ENCODE measurements at regions not wholly inside any gene's neighbourhood (a gene's known extent, or its start where the extent isn't known, plus 50 kb on each side); places are given as distances from the start of the nearest gene placed in this dataset.

DNA sequence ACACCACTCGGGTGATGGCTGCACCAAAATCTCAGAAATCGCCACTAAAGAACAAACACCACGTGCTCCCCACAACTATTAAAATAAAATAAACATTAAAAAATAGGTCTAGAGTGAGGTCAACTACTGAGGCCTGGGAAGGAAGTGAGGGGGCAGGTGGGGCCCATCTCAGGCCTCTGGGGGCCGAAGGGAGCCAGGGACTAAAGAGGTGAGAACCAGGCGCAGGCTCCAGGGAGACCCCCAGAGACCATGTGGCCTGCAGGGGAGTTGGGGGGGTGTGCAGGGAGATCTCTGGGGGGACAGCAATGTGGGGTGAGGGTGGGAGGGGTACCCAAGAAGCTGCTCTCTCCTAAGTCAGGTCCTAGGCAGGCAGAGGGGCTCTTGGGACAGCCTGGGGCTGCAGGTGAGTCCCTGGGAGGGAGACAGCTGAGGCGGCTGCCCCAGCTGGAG lies 111.3 kb upstream of the SMURF2 start:
- Histone ChIP-seq H3K36me3 (ENCODE audit: insufficient read depth, low read length) (no peaks in the 10 kb centered on the region), H3K79me2 (ENCODE audit: insufficient read depth, low read length) (peaks cover 10% of the 10 kb centered on the region; the same call in 1 of the 2 replicates), H3K9me2 (replicated peaks; ENCODE audit: low read depth, low read length) (no peaks in the 10 kb centered on the region), H3K4me3 (ENCODE audit: low read length, poor library complexity, severe bottlenecking) (no peak overlapping the region), H4K20me1 (ENCODE audit: insufficient read depth, low read length, poor library complexity, severe bottlenecking) (no peaks in the 10 kb centered on the region), H2AFZ (ENCODE audit: low read length) (no peak overlapping the region), H3K9me3 (ENCODE audit: insufficient read depth, low read depth, low read length) (no peaks in the 10 kb centered on the region), H3K4me2 (ENCODE audit: low read depth, low read length, poor library complexity, severe bottlenecking) (no peak overlapping the region), H3K9ac (ENCODE audit: low read depth, low read length, poor library complexity, severe bottlenecking) (no peak overlapping the region), H3F3A (ENCODE audit: low read depth) (no peaks in the 10 kb centered on the region), H3K4me1 (ENCODE audit: insufficient read depth, low read length, poor library complexity, severe bottlenecking) (peaks cover 30% of the 10 kb centered on the region), H3K27me3 (ENCODE audit: insufficient read depth, low read length, poor library complexity, severe bottlenecking) (no peaks in the 10 kb centered on the region)
- TF ChIP-seq EZH2phosphoT487 (IDR thresholded peaks at IDR 0.05; ENCODE audit: borderline replicate concordance) = no peak
- TF ChIP-seq, protein P1, sequence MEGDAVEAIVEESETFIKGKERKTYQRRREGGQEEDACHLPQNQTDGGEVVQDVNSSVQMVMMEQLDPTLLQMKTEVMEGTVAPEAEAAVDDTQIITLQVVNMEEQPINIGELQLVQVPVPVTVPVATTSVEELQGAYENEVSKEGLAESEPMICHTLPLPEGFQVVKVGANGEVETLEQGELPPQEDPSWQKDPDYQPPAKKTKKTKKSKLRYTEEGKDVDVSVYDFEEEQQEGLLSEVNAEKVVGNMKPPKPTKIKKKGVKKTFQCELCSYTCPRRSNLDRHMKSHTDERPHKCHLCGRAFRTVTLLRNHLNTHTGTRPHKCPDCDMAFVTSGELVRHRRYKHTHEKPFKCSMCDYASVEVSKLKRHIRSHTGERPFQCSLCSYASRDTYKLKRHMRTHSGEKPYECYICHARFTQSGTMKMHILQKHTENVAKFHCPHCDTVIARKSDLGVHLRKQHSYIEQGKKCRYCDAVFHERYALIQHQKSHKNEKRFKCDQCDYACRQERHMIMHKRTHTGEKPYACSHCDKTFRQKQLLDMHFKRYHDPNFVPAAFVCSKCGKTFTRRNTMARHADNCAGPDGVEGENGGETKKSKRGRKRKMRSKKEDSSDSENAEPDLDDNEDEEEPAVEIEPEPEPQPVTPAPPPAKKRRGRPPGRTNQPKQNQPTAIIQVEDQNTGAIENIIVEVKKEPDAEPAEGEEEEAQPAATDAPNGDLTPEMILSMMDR (conservative IDR thresholded peaks at IDR 0.05; ENCODE audit: low read length) = no peak

DNA sequence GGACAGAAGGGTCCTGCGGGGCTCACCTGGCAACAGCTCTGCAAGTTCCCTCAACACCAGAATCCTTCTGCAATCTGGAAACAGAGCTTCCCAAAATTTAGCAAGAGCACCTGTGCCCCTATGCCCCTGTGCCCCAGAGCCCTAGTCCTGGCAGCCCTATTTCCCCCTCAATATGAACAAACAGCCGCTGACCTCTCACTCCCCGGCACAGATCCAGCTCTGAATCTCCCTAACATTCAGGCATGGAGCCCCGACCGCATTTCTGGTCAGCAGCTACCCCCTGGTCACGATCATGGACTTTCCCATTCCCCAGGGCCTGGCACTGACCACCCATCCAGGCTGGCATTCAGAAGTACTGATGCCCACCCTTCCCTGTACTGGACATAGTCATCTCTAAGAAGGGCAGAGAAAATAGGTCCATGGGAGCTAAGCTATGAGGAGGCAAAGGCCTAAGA lies 110.8 kb upstream of the SMURF2 start:
- Histone ChIP-seq H4K20me1 (ENCODE audit: insufficient read depth, low read length, poor library complexity, severe bottlenecking) (no peaks in the 10 kb centered on the region), H3F3A (ENCODE audit: low read depth) (no peaks in the 10 kb centered on the region), H2AFZ (ENCODE audit: low read length) (no peak overlapping the region), H3K9me3 (ENCODE audit: insufficient read depth, low read depth, low read length) (no peaks in the 10 kb centered on the region), H3K4me1 (ENCODE audit: insufficient read depth, low read length, poor library complexity, severe bottlenecking) (peaks cover 30% of the 10 kb centered on the region), H3K4me2 (ENCODE audit: low read depth, low read length, poor library complexity, severe bottlenecking) (no peak overlapping the region), H3K4me3 (ENCODE audit: low read length, poor library complexity, severe bottlenecking) (no peak overlapping the region), H3K79me2 (ENCODE audit: insufficient read depth, low read length) (peaks cover 11% of the 10 kb centered on the region; the same call in 1 of the 2 replicates), H3K9me2 (replicated peaks; ENCODE audit: low read depth, low read length) (no peaks in the 10 kb centered on the region), H3K36me3 (ENCODE audit: insufficient read depth, low read length) (no peaks in the 10 kb centered on the region), H3K27me3 (ENCODE audit: insufficient read depth, low read length, poor library complexity, severe bottlenecking) (no peaks in the 10 kb centered on the region), H3K9ac (ENCODE audit: low read depth, low read length, poor library complexity, severe bottlenecking) (no peak overlapping the region)
- no peak for TF ChIP-seq EZH2phosphoT487 (IDR thresholded peaks at IDR 0.05; ENCODE audit: borderline replicate concordance)

DNA sequence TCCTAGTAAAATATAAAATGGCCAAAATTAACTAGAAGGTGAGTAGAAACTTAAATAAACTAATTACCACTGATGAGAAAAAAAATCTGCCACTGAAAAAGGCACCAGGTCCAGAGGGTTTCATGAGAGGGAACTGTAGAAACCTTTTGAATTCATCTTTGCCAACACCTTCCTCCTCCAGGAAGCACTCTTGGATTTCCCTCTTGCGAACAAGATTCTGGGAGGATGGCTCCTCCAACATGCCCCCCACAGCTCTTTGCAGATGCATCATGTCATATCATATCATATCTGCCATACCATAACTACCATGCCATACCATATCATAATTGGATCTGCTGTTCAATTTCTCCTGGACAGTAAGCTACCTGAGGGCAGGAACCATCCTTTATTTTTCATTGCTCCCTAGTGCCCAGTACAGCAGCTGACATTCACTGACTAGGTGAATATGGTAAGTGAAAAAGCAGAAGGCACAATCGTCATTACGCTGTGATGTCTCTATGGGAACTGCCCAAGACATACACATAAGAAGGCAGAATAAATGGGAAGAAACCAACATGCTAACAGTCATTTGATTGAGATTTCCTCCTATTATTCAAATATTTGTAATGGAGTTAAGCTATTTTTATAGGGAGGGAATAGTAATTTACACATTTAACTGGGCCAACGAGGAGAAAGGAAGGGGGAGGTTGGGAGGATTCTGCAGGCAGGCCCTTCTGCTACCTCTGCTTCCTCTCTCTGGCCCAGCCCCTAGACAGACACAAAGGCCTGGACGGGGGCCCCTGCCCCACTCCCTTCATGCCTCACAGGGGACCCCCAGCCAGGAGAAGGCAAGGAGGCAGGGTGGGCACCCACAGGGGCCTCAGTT lies 110.1 kb upstream of the SMURF2 start:
- H3K9ac ChIP-seq (ENCODE audit: low read depth, low read length, poor library complexity, severe bottlenecking) = no peak overlapping the region
- H3F3A ChIP-seq (ENCODE audit: low read depth) = no peaks in the 10 kb centered on the region
- no peak overlapping the region for H2AFZ ChIP-seq (ENCODE audit: low read length)
- no peaks in the 10 kb centered on the region for H3K36me3 ChIP-seq (ENCODE audit: insufficient read depth, low read length)
- peaks cover 17% of the 10 kb centered on the region; the same call in 1 of the 2 replicates for H3K79me2 ChIP-seq (ENCODE audit: insufficient read depth, low read length)
- H3K4me2 ChIP-seq (ENCODE audit: low read depth, low read length, poor library complexity, severe bottlenecking) = no peak overlapping the region
- no peak for TF ChIP-seq EZH2phosphoT487 (IDR thresholded peaks at IDR 0.05; ENCODE audit: borderline replicate concordance)
- TF ChIP-seq, protein P1 (conservative IDR thresholded peaks at IDR 0.05; ENCODE audit: low read length) = no peak
- peaks cover 30% of the 10 kb centered on the region for H3K4me1 ChIP-seq (ENCODE audit: insufficient read depth, low read length, poor library complexity, severe bottlenecking)
- no peaks in the 10 kb centered on the region for H3K27me3 ChIP-seq (ENCODE audit: insufficient read depth, low read length, poor library complexity, severe bottlenecking)
- no peaks in the 10 kb centered on the region for H3K9me2 ChIP-seq (replicated peaks; ENCODE audit: low read depth, low read length)
- H3K4me3 ChIP-seq (ENCODE audit: low read length, poor library complexity, severe bottlenecking) = no peak overlapping the region
- H3K9me3 ChIP-seq (ENCODE audit: insufficient read depth, low read depth, low read length) = no peaks in the 10 kb centered on the region
- no peaks in the 10 kb centered on the region for H4K20me1 ChIP-seq (ENCODE audit: insufficient read depth, low read length, poor library complexity, severe bottlenecking)

Data from Loucy (cell line).